Osteoblast (primary cell): ENCODE measurements at regions not wholly inside any gene's neighbourhood (a gene's known extent, or its start where the extent isn't known, plus 50 kb on each side); places are given as distances from the start of the nearest gene placed in this dataset.

Experiments used
- DNase-seq: peaks from one replicate; pipeline ENCODE4 v3.0.0; 2011; ENCODE audit warnings: low spot score, mixed read lengths; ENCODE audit not compliant: insufficient read length; ENCODE audit errors: missing footprints
- H2AFZ ChIP-seq: 2 replicates; pipeline ENCODE4 v1.6.0; 2011; ENCODE audit warnings: mild to moderate bottlenecking, low read length
- H3K27ac ChIP-seq: 2 replicates; pipeline ENCODE4 v1.5.1; 2011; ENCODE audit warnings: mild to moderate bottlenecking, low read depth, low read length, moderate library complexity
- H3K27me3 ChIP-seq: 2 replicates; pipeline ENCODE4 v1.6.0; 2012; ENCODE audit warnings: mild to moderate bottlenecking, control low read depth, inconsistent platforms, low read length, moderate library complexity; ENCODE audit not compliant: insufficient read depth
- H3K36me3 ChIP-seq: 2 replicates; pipeline ENCODE4 v1.5.1; 2011; ENCODE audit warnings: mild to moderate bottlenecking, low read length, control low read depth, moderate library complexity; ENCODE audit not compliant: insufficient read depth
- H3K4me1 ChIP-seq: 2 replicates; pipeline ENCODE4 v1.5.1; 2011; ENCODE audit warnings: mild to moderate bottlenecking, low read length, control low read depth, moderate library complexity; ENCODE audit not compliant: insufficient read depth
- H3K4me2 ChIP-seq: 2 replicates; pipeline ENCODE4 v1.6.0; 2011; ENCODE audit warnings: mild to moderate bottlenecking, low read length; ENCODE audit not compliant: insufficient read depth
- H3K4me3 ChIP-seq: fragments of 200-600 bp; sonication (generic); 3 replicates; pipeline ENCODE4 v1.5.1; 2012; ENCODE audit warnings: mild to moderate bottlenecking, low read length, inconsistent platforms; ENCODE audit not compliant: insufficient read depth
- H3K79me2 ChIP-seq: 2 replicates; pipeline ENCODE4 v1.6.0; 2012; ENCODE audit warnings: mild to moderate bottlenecking, low read length, control low read depth, inconsistent platforms; ENCODE audit not compliant: insufficient read depth
- H3K9me3 ChIP-seq: 2 replicates; pipeline ENCODE4 v1.5.1; 2011; ENCODE audit warnings: low read depth, low read length, control low read depth
- H4K20me1 ChIP-seq: 2 replicates; pipeline ENCODE4 v1.6.0; 2012; ENCODE audit warnings: mild to moderate bottlenecking, low read length, control low read depth; ENCODE audit not compliant: insufficient read depth
- CTCF ChIP-seq: IDR thresholded peaks from 2 replicates; pipeline ENCODE4 v1.5.1; 2011; ENCODE audit warnings: mild to moderate bottlenecking, low read depth, low read length, moderate library complexity; ENCODE audit errors: extremely low read depth

- Histone ChIP-seq H4K20me1 (no peaks in the 10 kb centered on the region), H3K27me3 (no peaks in the 10 kb centered on the region), H2AFZ (no peak overlapping the region)
These were observed 772.3 kb downstream of the FAT4 start for GRCh38 chr4:126087101-126087500.

GRCh38 chr4:126097155-126097799, 782.5 kb downstream of the FAT4 start:
- H3K79me2 ChIP-seq: no peaks in the 10 kb centered on the region
- no peak overlapping the region for H3K4me2 ChIP-seq
- no peak overlapping the region for H2AFZ ChIP-seq
- no peak for DNase-seq
- no peaks in the 10 kb centered on the region for H3K4me1 ChIP-seq
- no peaks in the 10 kb centered on the region for H4K20me1 ChIP-seq
- no peaks in the 10 kb centered on the region for H3K9me3 ChIP-seq
- no peaks in the 10 kb centered on the region for H3K36me3 ChIP-seq
- no peaks in the 10 kb centered on the region for H3K27me3 ChIP-seq
- TF ChIP-seq CTCF: no peak
- no peak overlapping the region for H3K4me3 ChIP-seq
- no peak overlapping the region for H3K27ac ChIP-seq

More at GRCh38 chr4:126087101-126087500, 772.3 kb downstream of the FAT4 start:
- Histone ChIP-seq H3K4me1 (no peaks in the 10 kb centered on the region), H3K4me3 (no peak overlapping the region), H3K9me3 (no peaks in the 10 kb centered on the region), H3K36me3 (no peaks in the 10 kb centered on the region), H3K4me2 (no peak overlapping the region), H3K27ac (no peak overlapping the region), H3K79me2 (no peaks in the 10 kb centered on the region)
- no peak for DNase-seq
- no peak for TF ChIP-seq CTCF

- no peaks in the 10 kb centered on the region for H3K79me2 ChIP-seq
- H3K4me2 ChIP-seq: no peak overlapping the region
- no peak overlapping the region for H3K27ac ChIP-seq
- H3K9me3 ChIP-seq: no peaks in the 10 kb centered on the region
- H3K4me1 ChIP-seq: no peaks in the 10 kb centered on the region
- TF ChIP-seq CTCF: no peak
- no peaks in the 10 kb centered on the region for H3K36me3 ChIP-seq
- no peak overlapping the region for H3K4me3 ChIP-seq
- no peak overlapping the region for H2AFZ ChIP-seq
- DNase-seq: no peak
- H4K20me1 ChIP-seq: no peaks in the 10 kb centered on the region
- H3K27me3 ChIP-seq: no peaks in the 10 kb centered on the region
These were observed 791.9 kb downstream of the FAT4 start for GRCh38 chr4:126106658-126107057.

GRCh38 chr4:126109836-126110235, 795.1 kb downstream of the FAT4 start:
- H3K27me3 ChIP-seq: no peaks in the 10 kb centered on the region
- H3K79me2 ChIP-seq: no peaks in the 10 kb centered on the region
- no peaks in the 10 kb centered on the region for H3K9me3 ChIP-seq
- H3K36me3 ChIP-seq: no peaks in the 10 kb centered on the region
- no peak for DNase-seq
- H4K20me1 ChIP-seq: no peaks in the 10 kb centered on the region
- no peaks in the 10 kb centered on the region for H3K4me1 ChIP-seq
- TF ChIP-seq CTCF: no peak
- no peak overlapping the region for H3K27ac ChIP-seq
- no peak overlapping the region for H2AFZ ChIP-seq
- no peak overlapping the region for H3K4me2 ChIP-seq
- H3K4me3 ChIP-seq: no peak overlapping the region
